ENCODE measurements at regions not wholly inside any gene's neighbourhood (a gene's known extent, or its start where the extent isn't known, plus 50 kb on each side); places are given as distances from the start of the nearest gene placed in this dataset.

DNA sequence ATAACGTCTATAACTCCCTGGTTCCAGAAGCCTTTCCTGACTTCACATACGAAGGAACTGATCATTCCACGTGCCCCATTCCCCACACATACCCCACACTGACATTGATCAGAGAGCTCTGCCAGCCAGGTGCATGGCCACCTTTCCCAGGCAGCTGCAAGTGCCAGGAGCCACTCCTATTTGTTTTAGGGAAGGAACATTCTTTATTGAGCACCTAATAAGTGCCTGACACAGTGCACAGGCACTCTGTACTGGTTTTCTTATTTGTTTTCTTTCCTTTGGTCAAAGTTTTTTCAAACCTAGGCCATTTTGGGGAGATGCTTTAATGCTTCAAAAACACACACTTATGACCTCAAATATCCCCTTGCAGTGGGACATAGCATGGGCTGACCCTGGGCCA is 50.0 kb downstream of the PITPNM2 start:
- in situ Hi-C loops (cut with HindIII; ENCODE audit: low sequenced_read_pairs), result no loop called here

DNA sequence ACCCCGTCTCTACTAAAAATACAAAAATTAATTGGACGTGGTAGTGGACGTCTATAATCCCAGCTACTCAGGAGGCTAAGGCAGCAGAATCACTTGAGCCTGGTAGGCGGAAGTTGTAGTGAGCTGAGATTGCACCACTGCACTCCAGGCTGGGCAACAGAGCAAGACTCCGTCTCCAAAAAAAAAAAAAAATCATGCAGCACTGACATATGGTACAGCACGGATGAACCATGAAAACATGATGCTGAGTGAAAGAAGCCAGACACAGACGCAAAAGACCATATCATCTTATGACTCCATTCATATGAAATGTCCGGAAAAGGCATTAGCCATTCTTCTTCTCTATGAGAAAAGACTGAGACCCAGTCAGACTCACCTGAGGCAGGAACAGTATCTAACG is 50.4 kb downstream of the PITPNM2 start:
- in situ Hi-C loops (cut with HindIII; ENCODE audit: low sequenced_read_pairs), result no loop called here

DNA sequence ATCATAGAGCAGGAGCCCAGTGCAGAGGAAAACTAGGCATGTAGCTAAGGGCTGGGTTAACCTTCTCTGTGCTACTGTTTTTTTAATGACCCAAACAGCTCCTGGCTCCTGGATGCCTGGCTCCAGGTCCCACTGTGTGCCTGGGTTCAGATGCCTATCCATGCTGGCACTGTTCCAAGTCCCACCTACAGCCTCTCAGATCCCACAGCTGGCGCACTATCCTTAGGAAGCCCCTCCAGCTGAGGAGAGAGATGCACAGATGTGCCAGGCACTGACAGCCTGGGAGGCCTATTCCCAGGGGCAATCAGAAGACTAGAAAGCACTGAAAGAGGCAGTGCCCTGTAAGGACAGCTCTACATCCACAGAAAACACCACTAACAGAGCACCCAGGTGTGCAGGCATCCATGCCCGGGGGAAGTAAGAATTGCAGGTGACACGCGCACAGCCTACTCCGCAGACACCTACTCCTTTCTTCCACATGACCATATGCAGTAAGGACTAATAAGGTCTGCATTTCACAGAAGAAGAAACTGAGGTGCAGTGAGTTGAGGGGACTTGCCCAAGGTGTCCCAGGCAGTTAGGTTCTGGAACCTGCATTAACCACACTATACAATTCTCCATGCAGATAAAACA is 51.2 kb downstream of the PITPNM2 start:
- in situ Hi-C loops (cut with HindIII; ENCODE audit: low sequenced_read_pairs), result no loop called here

DNA sequence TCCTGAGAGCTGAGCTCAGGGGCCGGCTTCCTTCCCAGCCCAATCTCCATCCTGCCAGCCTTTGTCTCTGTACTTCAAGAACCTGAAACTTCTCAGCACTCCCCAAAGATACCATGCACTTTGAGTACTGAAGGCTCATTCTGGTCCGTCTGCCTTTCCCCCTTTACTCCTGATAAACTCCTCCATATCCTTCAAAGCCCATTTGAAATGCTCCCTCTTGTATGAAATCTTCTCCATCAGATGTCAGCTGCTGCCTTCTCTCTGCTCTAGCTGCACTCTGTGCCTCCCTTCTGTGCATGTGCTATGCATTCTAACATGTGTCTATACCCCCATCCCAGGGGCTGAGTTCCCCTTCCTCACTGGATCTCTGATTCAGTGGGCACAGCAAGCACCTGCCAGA is 52.1 kb downstream of the PITPNM2 start:
- in situ Hi-C loops (cut with HindIII; ENCODE audit: low sequenced_read_pairs), result no loop called here

DNA sequence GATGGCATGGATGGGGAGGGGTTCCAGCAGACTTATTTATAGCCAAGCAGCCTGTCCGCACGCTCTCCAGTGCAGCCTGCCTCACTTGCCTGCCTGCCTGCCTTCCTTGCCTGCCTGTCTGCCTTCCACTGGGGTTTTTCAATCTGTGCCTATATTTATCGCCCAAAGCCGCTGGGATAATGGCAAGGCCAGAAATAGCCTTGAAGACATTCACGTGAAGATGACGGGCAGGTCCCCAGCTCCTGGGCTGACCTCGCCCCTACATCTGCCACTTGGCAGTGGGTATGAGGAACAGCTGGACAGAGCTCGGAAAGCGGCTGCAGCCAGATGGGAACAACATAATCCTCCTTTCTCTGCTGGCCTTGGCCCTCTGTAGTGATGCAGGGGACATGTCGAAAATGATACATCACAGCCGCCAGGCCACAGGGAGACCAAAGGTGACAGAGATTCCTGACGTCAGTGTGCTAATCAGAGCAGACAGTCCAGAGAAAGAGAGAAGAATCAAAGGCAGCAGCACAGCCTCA is 53.3 kb downstream of the PITPNM2 start:
- in situ Hi-C loops (cut with HindIII; ENCODE audit: low sequenced_read_pairs), result no loop called here

DNA sequence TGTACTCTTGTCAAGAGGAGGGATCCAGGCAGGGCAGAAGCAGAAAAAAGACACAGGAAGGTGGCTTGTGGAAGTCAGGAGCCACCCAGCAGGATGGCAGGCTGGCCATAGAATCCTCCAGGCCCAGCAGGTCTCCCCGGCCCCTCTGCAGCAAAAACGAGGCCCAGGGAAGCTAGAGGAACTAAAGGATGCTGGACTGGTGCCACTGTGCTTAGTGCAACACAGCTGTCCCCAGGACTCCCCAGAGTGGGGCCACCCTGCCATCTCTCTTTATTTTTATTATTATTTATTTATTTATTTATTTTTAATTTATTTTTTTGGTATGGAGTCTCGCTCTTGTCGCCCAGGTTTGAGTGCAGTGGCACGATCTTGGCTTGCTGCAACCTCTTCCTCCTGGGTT is 54.1 kb downstream of the PITPNM2 start:
- in situ Hi-C loops (cut with HindIII; ENCODE audit: low sequenced_read_pairs), result no loop called here

DNA sequence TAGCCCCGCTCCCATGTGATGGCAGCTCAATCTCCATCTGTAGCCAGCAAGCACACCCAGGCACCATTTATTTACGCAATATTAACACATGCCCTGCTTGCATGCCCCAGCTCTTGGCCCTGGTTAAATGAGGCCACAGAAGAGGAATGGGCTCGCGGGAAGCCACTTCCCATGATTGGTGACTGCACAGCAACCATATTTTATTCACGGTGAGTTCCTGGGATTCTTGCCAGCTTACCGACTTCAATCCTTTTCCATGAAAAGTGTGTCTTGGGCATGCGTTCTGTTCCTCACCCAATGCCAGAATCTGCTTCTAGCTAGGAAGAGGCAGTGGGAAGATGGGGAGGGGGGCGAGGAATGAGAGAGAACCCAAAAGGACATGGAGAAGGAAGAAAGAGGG is 54.7 kb downstream of the PITPNM2 start:
- in situ Hi-C loops (cut with HindIII; ENCODE audit: low sequenced_read_pairs), result no loop called here

DNA sequence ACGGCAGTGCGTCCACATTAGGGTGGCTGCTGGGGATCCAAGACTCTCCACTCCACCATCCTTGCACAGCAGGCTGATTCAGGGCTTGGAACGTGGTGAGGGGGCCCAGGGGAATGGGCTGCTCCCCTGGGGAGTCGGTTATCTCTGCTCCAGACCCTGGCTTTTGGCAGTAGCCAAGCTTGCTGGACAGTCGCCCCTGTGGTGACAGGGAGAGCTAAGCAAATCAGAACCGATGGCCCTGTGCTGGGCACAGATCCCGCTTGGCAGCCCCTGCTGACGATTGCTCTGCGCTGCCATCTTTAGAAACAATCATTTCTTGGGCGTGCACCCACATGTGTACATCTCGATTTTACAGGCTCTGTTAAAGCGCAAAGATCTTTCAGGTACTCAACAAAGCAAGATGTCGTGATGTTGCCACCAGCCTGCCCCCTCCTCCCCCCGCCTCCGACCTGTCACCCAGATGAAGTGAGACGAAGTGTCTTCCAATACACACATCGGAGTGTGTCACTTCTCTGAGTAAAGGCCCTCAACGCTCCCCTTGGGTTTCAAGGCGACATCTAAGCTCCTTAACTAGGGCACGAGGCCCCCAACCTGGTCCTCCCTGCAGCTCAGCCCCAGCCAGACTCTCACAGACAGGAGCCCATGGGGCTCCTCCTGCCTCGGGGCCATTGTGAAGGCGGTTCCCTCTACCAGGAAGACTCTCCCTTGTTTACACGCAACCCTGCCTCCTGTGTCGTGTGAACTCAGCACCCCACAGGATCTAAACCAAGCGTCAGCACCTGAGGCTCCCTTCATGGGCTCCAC is 55.6 kb downstream of the PITPNM2 start:
- in situ Hi-C loops (cut with HindIII; ENCODE audit: low sequenced_read_pairs), result no loop called here

DNA sequence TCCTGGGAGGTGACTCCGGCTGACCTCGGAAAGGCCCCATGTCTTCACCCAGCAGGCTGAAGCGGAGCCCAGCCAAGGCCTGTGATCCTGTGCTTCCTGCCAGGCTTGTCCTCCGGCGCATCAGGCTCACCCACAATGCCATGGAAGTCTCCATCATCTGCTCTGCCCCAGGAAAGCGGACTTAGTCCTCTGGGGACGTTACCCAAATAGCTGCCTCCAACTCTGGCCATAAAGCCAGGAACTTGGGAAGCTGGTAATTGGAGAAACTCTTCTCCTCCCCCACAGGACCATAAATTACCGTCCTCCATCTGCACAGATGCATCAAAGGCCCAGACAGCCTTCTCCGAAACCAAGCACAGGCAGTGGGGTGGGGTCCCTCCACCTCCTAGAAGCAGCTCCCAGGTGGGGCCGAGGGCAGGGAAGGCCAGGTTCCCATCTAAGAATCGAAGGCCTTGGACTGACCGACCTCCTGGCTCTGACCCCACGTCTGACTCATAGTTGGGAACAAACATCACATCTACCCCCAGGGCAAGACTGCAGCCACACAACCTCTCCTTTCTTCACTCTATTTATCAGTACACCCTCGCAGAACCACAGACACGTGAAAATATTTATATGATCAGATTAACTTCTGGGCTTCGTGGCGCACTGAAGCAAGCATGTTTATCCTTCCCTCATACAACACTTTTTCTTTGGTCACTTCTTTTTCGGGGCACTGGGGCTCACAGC is 56.4 kb downstream of the PITPNM2 start:
- in situ Hi-C loops (cut with HindIII; ENCODE audit: low sequenced_read_pairs), result no loop called here

DNA sequence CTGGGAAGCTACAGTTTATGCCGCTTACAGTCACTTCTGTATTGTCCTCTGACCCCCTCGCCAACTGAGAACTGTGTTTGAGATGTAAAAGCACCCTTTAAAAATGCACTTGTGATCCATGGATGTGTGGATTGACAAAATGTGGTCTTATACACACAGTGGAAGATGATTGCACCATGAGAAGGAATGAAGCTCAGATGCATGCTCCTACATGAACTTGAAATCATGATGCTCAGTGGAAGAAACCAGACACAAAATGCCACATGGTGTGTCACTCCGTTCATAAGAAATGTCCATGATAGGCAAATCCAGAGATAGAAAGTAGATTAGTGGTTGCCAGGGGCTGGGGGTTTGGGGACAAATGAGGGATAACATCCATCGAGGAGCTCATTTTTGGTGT is 58.0 kb downstream of the PITPNM2 start:
- in situ Hi-C loops (cut with HindIII; ENCODE audit: low sequenced_read_pairs), result no loop called here

DNA sequence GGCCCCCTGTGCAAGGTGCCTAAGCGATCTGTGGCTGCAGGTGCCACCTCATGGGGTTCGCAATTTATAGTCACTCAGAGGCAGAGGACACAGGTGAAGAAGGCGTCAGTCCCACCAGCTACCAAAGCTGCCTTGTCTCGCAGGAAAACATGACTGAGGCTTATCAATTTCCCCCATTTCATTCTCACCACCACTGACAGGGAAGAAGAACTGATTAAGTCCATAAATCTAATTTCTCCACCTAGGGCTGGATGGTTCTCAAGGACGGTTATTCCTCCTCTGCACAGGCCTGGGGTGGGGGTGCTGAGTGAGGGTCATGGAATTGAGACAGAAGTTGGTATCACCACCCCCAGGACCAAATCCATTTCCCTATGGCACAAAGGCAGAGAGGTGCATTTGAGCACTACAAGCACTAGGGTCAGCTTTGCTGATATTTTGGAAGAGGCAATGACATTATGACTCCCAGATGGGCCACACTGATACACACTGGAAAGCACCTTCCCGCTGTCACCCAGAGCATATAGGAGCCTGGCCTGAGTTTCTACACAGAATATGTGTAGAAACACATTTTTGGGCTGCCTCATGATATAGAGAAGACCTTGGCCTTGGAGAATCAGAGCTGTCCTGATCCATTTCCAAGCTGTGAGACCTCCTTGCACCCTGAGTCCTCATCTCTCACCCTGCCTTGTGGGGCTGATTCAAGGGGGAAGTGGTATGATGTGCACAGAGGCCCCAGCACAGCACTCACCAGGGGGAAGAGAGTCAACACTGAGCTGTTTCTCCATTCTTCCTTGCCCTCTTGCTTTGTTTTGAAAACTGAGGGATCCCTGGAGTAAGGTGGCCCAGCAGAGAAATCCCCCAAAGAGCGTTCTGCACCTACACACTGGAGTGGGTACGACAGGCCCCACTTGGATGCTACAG is 59.4 kb downstream of the PITPNM2 start:
- in situ Hi-C loops (cut with HindIII; ENCODE audit: low sequenced_read_pairs), result no loop called here

DNA sequence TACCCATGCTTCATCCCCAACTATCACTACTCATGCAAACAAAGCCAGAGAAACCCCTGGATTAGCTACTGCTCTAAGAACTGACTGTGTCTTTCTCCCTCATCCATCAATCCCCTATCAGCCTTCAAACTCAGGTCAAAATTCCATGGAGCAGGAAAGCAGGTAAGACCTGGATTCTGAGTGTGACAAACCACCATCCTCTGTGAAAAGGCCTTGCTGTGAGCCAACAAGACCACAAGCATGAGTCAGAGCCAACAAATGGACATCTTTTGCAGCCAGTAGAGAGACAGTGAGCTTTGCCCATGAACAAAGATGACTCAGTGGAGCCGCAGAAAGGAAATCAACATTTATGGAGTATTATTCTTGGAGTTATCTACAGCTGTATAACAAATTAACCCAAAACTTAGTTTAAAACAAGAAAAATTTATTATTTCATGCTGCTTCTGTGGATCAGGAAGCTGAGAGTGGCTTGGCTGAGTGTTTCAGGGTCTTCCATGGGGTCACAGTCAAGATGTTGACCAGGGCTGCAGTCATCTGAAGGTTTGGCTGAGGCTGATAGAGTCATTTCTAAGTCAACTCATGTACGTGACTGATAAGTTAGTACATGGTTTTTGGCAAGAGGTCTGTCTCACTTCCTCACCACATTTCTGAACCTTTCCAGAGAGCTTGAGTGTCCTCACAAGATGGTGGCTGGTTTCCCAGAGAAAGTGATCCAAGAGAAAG is 61.1 kb downstream of the PITPNM2 start:
- in situ Hi-C loops (cut with HindIII; ENCODE audit: low sequenced_read_pairs), result no loop called here

DNA sequence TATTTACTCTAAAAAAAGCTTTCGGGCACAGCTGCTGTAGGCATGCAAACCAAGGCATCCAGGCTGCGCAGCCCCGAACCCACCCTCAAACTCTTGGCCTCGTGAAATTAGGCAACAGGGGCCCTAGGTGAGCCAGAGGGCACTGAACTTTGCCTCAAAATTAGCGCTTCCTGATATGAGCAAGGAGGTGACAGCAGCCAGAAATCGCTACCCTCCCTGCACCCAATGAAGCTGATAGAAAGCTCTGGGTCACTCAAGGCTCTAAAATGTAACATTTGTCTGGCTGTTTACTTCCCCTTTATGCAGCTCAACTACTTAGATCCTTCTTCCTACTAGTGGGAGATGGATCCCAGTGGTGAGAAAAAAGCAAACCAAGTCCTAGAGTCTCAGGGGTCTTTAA is 61.8 kb downstream of the PITPNM2 start:
- in situ Hi-C loops (cut with HindIII; ENCODE audit: low sequenced_read_pairs), result no loop called here

DNA sequence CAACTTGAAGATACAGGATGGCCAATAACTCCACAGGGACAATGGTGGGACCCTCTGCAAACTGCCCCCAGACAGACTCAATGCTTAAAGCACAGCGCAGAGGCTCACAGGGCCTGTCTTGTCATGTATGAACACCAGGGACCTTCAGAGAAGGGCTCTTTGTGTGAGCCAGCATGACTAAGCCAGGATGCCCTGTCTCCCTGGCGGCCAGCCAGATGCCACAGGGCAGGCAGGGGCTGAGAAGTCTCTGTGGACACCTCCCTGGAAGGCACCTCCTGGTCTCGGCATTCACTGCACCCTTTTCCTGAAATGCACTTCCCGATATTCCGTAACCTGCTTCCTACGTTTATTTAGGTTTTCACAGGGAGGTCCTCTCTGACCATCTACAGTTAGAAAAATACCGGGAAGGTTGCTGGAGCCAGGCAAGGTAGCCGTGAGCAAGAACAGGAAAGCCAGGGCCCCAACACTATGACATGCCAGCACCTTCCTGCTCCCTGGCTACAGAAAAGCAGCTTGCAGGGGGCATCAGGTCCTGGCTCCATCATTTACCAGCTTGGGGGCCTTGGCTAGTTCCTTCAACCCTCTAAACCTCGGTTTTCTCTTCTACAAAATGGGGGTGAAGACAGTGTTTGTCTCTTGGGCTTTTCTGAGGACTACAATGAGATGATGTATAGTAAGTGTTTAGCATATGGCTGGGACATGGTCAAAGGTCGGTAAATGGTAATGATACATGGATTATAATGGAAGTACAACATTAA is 65.0 kb downstream of the PITPNM2 start:
- in situ Hi-C loops (cut with HindIII; ENCODE audit: low sequenced_read_pairs), result no loop called here

DNA sequence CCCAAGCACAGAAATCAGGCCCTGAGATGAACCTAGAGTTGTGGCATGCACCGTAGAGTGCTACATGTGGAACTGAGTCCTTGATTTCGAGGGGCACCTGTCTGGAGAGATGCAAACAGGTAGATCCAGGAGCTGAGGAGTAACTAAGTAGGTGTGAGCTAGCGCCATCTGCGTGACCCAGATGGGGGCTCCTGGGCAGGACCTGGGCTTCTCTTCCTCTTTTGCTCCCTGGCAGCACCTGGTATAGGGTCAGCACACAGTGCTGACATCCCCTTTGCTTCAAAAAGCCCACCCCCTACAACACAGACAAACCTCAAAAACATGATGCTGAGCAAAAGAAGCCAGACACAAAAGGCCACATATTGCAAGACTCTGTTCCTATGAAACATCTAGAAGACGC is 65.8 kb downstream of the PITPNM2 start:
- in situ Hi-C loops (cut with HindIII; ENCODE audit: low sequenced_read_pairs), result no loop called here

DNA sequence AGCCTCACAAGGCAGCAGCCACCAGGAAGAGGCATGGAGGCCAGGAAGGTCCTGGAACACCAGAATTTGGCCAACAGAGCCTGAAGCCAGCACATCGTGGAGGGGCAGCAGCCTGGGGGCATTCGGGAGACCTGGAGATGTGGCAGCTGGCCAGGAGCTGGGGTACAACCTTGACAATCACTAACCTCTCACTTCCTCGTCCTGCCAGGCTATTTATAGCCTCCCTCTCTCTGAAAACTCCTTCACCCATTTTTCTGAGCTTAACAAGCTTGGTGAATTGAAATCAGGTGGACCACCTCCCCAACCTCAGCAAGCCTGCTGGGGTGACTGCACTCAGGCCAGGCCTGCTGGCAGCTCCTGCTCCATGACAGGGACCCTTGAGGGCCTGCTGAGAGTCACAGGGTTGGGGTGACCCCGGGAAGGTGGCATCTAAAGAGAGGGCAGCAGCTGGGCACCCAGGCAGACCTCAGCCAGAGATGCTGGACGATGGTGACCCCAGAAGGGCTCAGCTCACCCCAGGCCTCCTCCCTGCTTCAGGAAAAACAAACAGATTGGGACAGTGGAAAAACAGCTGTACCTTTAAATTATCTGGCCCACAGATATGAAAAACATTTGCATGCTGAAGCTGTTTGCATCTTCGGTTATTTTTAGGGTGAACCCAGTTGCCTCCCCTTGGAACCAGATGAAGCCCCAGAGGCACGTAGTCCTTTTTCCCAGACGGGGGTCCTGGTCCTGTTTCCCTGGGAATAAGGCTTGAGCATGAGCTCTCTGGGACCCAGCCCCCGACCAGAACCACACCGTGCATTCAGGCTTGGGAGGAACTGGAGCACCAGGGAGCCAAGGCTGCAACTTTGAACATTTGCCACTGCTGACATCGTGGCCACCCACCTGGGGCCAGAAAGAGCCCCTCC is 67.0 kb downstream of the PITPNM2 start:
- in situ Hi-C loops (cut with HindIII; ENCODE audit: low sequenced_read_pairs), result no loop called here

DNA sequence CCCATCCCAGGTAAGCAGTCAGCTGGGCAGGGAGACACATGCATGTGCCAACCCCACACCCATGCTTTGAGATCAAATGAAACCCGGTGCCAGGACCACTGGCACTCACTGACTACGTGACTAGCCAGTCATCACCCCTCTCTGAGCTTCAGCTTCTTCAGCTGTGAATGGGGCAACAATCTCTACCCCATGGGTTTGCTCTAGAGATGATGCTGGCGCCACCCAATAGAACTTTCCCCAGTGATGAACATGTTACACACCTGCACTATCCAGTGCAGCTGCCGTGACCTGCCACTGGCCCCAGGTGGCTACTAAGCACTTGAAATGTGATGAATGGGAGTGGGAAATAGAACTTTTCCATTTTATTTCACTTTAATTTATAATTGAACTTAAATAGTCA is 70.3 kb downstream of the PITPNM2 start:
- in situ Hi-C loops (cut with HindIII; ENCODE audit: low sequenced_read_pairs), result no loop called here

DNA sequence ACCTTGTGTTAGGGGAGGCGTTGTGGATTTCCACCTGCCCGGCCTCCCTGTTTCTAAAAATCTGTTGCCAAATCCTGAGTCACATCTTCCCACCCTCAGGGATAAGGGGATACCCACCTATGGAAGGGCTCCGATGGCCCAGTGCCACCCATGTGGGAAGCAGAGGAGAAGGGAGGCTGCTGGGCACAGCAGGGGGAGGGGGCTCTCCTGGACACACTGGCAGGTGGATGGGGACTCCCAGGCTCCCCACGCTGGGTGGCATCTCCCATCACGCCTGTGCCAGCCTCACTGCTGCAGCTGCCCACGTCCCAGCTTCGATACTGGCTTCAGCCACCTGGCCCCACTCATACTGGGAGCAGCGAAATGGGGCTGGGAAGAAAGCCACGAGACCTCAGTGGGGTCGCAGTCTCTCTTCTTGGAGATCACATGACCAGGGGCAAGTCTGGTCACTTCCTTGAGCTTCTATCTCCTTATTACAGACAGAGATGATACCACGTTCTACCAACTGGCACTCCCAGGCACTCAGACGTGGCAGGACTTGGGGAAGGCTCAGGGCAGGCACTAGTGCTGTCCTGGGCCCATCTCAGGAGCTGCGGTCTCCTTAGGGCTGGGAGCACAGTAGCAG is 72.2 kb downstream of the PITPNM2 start:
- in situ Hi-C loops (cut with HindIII; ENCODE audit: low sequenced_read_pairs), result no loop called here

Data from endothelial cell of hepatic sinusoid (primary cell).